Limb (tissue), 2 donors: ENCODE measurements at regions not wholly inside any gene's neighbourhood (a gene's known extent, or its start where the extent isn't known, plus 50 kb on each side); places are given as distances from the start of the nearest gene placed in this dataset.
A peak's percentile ranks its signal among the peaks of the same experiment; 100 is the strongest.
"Not testable (repeated sequence)": the region's sequence is repeated elsewhere in the genome, so short reads cannot be mapped to it uniquely, and the experiment has no call there.

ENCODE experiments used
- DNase-seq, 2 donors: peaks; one replicate each; pipeline ENCODE4 v3.0.0-alpha.2; 2016; ENCODE audit errors: extremely low spot score in 2 of 2

DNA sequence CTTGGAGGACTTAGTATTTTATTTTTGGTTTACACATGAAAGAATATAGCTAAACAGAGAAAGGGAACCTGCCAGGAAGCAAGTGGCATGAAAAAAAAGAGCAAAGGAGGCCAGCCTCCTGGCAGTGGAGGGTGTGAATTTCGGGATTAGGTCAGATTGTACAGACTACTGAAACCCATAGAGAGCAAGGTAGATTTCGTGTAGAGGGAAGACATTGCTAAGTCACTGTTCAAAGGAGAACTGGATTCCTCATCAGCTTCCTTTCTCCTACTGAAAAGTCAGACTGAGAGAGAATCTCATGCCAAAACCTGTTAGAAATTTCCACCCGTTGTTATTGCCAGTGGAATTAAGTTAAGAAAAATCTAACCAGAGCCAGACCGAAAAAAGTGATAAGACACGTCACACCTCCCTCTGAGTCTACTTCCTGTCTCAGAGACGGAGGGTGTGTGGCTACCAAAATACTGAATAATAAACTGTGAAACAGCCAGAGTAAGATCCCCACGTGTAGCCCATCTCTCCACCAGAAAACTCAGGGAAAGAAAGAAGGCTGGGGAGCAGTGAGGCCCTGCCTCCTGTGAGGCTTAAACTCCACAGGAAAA is 118.8 kb downstream of the SKIDA1 start:
- no peak for DNase-seq

DNA sequence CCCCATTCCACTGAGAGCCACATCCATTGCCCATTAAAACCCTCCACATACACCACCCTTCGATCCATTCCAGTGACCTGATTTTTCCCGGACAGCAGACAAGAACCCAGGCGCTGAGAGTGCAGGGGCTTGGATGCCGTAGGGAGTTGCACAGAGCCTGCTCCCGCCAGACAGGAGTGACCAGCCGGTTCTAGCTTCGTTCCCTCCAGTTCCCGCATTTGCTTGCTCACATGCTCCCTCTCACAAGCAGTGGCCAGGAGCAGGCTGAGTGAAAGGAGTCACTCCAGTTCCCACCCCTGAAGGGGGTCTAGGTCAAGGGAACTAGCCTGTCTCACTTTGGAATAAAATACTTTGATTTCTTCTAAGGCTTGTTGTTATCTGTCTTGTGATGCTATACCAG is 119.5 kb downstream of the SKIDA1 start:
- DNase-seq = no peak

GRCh38 chr10:21403256-21404015 is 122.0 kb downstream of the SKIDA1 start:
- DNase-seq = no peak

- peak in 1 of 2 donors; percentile 38 for DNase-seq
Observed at GRCh38 chr10:21402606-21403083, 122.8 kb downstream of the SKIDA1 start.

DNA sequence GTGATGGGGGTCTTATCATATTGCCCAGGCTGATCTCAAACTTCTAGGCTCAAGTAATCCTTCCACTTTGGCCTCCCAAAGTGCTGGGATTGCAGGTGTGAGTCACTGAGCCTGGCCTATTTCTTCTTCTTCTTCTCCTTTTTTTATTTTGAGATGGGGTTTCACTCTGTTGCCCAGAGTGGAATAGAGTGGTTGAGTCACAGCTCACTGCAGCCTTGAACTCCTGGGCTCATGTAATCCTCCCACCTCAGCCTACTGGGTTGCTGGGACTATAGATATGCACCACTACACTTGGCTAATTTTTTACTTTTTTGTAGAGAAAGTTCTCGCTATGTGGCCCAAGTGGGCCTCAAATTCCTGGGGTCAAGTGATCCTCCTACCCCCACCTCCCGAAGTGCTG is 124.3 kb downstream of the SKIDA1 start:
- no peak for DNase-seq

- DNase-seq = peak; percentile 75 to 91
Observed at GRCh38 chr10:21399392-21400035, 126.0 kb downstream of the SKIDA1 start.

- no peak for DNase-seq
Observed at GRCh38 chr10:21398563-21399231, 126.8 kb downstream of the SKIDA1 start.

GRCh38 chr10:21396889-21397288 is 128.6 kb downstream of the SKIDA1 start:
- no peak for DNase-seq

- DNase-seq = no peak
Observed at GRCh38 chr10:21393931-21394330, 131.6 kb downstream of the SKIDA1 start.

DNA sequence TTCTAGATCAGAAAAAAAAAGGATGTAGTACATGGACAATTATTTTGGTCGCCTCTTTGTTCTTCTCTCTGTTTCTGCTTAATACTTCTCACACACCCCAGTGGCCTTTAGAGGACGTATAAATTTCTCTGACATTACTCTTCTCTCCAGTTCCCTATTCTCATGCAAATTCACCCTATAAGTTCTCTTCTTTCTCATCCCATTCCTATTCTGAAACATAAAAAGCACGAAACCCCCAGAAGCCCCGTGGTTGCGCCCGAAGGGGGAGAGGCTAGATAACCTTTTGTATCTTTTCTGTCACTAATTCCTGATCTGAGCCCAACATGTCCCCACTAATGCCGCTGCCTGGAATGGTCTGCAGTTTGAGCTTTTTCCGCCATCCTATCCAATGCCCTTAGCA is 136.9 kb downstream of the SKIDA1 start:
- no peak for DNase-seq

DNA sequence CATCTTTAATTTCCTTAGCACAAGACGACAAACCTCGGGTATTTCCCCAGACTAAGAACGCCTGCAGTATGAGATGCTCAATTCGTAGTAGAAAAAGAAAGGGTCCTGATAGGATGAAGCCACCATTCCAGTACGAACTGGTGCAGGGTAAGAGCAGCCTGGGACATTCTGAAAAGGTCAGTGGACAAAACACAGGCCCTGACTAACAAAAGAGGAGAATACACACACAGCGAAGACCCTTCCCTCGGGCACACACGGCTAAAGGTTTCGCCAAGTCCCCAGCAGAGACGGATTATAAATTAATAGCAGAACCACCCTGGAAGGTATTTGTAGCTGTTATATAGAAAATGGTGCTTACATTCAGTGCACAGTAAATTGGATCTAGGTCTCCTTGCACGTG is 137.6 kb downstream of the SKIDA1 start:
- no peak for DNase-seq

- no peak for DNase-seq
Observed at GRCh38 chr10:21385996-21386585, 139.4 kb downstream of the SKIDA1 start.

GRCh38 chr10:21385536-21385935 is 139.9 kb downstream of the SKIDA1 start:
- no peak for DNase-seq

GRCh38 chr10:21379143-21379542 is 146.3 kb downstream of the SKIDA1 start:
- DNase-seq = no peak

GRCh38 chr10:21375274-21375673 is 150.2 kb downstream of the SKIDA1 start:
- not testable (repeated sequence) for DNase-seq

DNA sequence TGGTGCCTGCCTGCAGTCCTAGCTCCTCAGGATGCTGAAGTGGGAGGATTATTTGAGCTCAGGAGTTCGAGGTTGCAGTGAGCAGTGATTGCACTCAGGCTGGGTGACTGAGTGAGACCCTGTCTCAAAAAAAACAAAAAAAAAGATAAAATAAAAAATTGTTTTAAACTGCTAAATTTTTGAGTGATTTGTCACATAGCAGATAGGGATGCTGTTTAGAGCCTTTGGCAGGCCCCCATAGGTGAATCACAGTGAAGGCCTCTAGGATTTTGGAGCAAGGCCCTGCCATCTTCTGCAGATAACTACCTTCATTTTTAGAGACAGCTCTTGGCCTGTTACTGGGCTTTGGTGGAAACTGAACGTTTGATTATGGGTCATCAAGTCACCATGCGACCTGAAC is 151.6 kb downstream of the SKIDA1 start:
- DNase-seq = not testable (repeated sequence)

GRCh38 chr10:21372651-21373410 is 152.7 kb downstream of the SKIDA1 start:
- peak; percentile 69 to 83 for DNase-seq

DNA sequence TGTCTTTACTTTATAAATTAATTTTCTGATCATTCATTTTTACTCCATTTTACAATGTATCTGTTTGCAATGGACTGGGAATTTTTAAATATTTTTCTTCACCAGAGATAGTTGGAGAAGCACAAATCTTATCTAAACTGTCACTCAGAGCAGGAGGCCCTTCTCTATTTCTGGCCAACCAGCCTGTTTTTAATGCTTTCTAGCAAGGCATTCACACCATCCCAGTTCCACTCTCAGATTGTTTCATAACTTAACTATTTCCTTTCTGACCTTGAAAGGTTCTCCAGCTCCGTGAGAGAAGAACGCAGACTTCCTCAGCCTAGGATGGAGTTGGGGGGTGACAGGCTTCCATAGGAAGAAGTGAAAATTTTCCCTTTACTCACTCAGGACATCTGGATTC is 155.8 kb downstream of the SKIDA1 start:
- no peak for DNase-seq

- no peak for DNase-seq
Observed at GRCh38 chr10:21368728-21369425, 156.6 kb downstream of the SKIDA1 start.

DNA sequence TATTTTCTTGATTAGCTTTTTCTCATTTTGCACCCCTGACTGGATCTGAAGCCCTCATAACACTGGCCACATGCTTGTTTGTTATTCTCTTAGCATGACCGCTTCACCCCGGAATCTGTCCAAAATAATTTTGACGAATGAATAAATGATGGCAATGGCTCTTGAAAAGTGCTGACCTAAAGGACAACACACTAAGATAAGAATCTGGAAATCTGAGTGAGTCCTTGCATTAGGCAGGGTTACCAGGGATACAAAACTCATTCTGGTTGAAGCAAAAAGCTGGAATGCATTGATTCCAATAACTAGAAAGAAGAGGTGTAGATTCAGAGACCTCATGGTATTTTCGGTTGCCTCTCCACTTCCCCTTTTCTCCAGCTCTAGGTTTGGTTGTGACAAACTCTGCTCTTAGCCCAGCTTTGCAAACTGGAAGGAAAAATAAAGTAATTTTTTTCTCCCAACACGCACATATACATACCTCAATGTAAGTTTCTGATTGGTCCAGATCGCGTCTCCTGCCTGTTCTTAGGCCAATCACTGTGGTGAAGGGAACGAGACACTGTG is 157.4 kb downstream of the SKIDA1 start:
- no peak for DNase-seq
